Right atrium auricular region (tissue), 2 donors: ENCODE measurements at regions not wholly inside any gene's neighbourhood (a gene's known extent, or its start where the extent isn't known, plus 50 kb on each side); places are given as distances from the start of the nearest gene placed in this dataset.
"Not testable (repeated sequence)": the region's sequence is repeated elsewhere in the genome, so short reads cannot be mapped to it uniquely, and the experiment has no call there.

Experiments
- DNase-seq: peaks from one replicate; pipeline ENCODE4 v3.0.0-alpha.2; 2019; ENCODE audit warnings: low spot score
- H3K27ac ChIP-seq, 2 donors: fragments of 200-600 bp; sonication (generic); 1 replicate in 1 of 2; 2 replicates in 1 of 2; pipeline ENCODE4 v1.5.1; 2016 to 2019
- H3K27me3 ChIP-seq, 2 donors: fragments of 200-600 bp; sonication (generic); one replicate each; pipeline versions ENCODE4 v1.5.1 to v1.6.0; 2017 to 2019
- H3K36me3 ChIP-seq: fragments of 200-600 bp; sonication (generic); one replicate; pipeline ENCODE4 v1.5.1; 2016
- H3K4me1 ChIP-seq, 2 donors: fragments of 200-600 bp; sonication (generic); one replicate each; pipeline versions ENCODE4 v1.5.1 to v1.6.0; 2017 to 2019
- H3K4me3 ChIP-seq, 2 donors: fragments of 200-600 bp; sonication (generic); 1 replicate in 1 of 2; 2 replicates in 1 of 2; pipeline ENCODE4 v1.5.1; 2017 to 2019; ENCODE audit warnings: mild to moderate bottlenecking in 1 of 2, moderate library complexity in 1 of 2
- H3K9me3 ChIP-seq, 2 donors: fragments of 200-600 bp; sonication (generic); one replicate each; pipeline ENCODE4 v1.5.1; 2019
- TF ChIP-seq, protein P1 (sequence below), 2 donors: fragments of 200-600 bp; sonication (generic); IDR thresholded peaks; one replicate each; pipeline ENCODE4 v1.5.1; 2019; ENCODE audit warnings: antibody characterized with exemption in 2 of 2

DNA sequence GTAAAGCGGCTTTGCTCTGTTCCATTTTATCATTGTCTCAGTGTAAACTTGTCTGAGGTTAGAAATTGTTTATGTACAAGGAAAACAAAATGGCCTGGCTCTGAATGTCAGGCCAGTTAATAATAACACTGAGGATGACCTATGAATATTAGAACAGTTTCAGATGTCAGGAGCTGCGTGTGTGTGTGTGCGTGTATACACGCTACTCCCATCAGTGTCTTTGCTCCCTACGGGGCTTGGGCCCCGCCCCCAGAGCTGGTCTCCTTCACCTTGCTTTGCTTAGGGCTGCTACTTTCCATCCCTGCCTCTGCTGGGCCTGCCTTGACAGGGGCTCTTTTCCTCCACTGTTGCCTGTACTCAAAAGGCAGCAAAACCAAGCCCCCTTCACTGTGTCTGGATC, 142.3 kb upstream of the BET1 start:
- no peaks in the 10 kb centered on the region for H3K4me1 ChIP-seq
- no peak for DNase-seq
- TF ChIP-seq, protein P1, sequence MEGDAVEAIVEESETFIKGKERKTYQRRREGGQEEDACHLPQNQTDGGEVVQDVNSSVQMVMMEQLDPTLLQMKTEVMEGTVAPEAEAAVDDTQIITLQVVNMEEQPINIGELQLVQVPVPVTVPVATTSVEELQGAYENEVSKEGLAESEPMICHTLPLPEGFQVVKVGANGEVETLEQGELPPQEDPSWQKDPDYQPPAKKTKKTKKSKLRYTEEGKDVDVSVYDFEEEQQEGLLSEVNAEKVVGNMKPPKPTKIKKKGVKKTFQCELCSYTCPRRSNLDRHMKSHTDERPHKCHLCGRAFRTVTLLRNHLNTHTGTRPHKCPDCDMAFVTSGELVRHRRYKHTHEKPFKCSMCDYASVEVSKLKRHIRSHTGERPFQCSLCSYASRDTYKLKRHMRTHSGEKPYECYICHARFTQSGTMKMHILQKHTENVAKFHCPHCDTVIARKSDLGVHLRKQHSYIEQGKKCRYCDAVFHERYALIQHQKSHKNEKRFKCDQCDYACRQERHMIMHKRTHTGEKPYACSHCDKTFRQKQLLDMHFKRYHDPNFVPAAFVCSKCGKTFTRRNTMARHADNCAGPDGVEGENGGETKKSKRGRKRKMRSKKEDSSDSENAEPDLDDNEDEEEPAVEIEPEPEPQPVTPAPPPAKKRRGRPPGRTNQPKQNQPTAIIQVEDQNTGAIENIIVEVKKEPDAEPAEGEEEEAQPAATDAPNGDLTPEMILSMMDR (IDR thresholded peaks at IDR 0.05) = no peak

DNA sequence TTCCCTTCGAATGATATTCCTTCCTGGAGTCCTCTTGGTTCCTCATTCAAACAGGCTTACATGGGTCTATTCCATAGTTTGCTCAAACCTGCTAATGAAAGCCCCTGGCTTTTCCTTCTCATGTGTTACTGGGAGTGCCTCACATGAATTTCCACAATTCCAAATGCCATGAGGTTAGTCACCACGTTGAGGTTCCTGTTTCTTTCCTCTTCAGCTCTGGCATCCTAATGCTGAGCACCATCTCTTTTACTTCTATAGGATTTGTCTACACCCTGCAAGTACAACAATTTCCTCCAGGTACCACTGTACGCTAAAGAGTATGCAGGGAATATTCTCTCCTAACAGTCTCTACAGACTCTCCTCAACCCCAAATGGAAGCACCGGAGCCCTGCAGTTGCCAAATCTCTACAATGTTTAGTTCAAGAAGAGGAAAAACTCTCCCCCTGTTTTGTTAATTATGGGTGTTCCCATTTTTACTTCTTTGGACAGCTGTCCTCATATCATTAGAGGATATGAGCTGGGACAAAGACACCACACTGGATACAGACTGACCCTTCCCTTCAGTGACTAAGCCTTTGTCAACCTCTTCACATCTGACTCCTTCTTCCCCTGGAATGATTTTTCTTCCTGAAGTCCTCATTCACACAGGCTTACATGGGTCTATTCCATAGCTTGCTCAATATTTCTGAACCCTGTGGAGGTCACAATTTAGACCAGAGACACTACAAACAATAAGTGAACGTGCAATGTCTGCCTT, 145.8 kb upstream of the BET1 start:
- Histone ChIP-seq H3K27ac (no peak overlapping the region), H3K4me3 (no peak overlapping the region), H3K4me1 (no peaks in the 10 kb centered on the region), H3K9me3 (no peaks in the 10 kb centered on the region), H3K27me3 (no peaks in the 10 kb centered on the region), H3K36me3 (no peaks in the 10 kb centered on the region)
- TF ChIP-seq, protein P1 (IDR thresholded peaks at IDR 0.05) = no peak
- no peak for DNase-seq

More for the DNA sequence above, 142.3 kb upstream of the BET1 start:
- no peak overlapping the region for H3K27ac ChIP-seq
- no peaks in the 10 kb centered on the region for H3K9me3 ChIP-seq
- H3K27me3 ChIP-seq = no peaks in the 10 kb centered on the region
- H3K4me3 ChIP-seq = no peak overlapping the region
- H3K36me3 ChIP-seq = no peaks in the 10 kb centered on the region

DNA sequence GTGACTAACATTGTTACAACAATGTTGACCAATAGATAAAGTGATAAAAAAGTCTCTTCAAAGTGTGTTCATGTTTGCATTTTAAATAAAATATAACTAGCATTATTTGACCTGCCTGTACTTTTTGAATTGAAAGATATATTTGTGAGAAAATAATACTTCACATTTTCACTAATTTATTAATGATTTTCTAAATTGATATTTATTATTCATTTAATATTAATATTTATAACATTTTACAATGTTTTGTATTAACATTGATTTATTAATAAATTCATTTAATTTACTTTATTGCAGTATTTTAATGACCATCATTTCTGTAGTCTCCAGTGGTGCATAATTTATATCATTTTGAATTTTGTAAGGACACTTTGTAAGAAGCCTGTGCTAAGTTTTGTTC, 150.0 kb upstream of the BET1 start:
- H3K36me3 ChIP-seq = no peaks in the 10 kb centered on the region
- H3K4me3 ChIP-seq = no peak overlapping the region
- H3K9me3 ChIP-seq = no peaks in the 10 kb centered on the region
- no peak overlapping the region for H3K27ac ChIP-seq
- no peak for DNase-seq
- TF ChIP-seq, protein P1 (IDR thresholded peaks at IDR 0.05) = no peak
- no peaks in the 10 kb centered on the region for H3K27me3 ChIP-seq
- no peaks in the 10 kb centered on the region for H3K4me1 ChIP-seq

DNA sequence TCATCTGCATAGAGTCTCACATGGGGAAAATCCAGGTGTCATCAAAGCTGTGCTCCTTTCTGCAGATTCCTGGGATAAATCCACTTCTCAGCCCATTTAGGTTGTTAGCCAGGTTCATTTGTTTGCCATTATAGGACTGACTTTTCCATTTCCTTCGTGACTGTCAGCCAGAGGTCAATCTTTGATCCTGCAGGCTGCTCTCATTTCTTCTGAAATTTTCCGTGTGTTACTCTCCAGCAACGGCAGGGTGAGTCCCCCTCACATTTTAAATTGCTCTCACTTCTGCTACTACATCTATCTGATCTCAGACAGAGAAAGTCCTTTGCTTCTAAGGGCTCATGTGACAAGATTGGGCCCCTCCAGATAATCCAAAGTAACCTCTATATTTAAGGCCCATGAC, 150.7 kb upstream of the BET1 start:
- H3K36me3 ChIP-seq = no peaks in the 10 kb centered on the region
- TF ChIP-seq, protein P1 (IDR thresholded peaks at IDR 0.05) = no peak
- no peak overlapping the region for H3K27ac ChIP-seq
- H3K4me1 ChIP-seq = no peaks in the 10 kb centered on the region
- no peak for DNase-seq
- H3K4me3 ChIP-seq = no peak overlapping the region
- no peaks in the 10 kb centered on the region for H3K9me3 ChIP-seq
- no peaks in the 10 kb centered on the region for H3K27me3 ChIP-seq

DNA sequence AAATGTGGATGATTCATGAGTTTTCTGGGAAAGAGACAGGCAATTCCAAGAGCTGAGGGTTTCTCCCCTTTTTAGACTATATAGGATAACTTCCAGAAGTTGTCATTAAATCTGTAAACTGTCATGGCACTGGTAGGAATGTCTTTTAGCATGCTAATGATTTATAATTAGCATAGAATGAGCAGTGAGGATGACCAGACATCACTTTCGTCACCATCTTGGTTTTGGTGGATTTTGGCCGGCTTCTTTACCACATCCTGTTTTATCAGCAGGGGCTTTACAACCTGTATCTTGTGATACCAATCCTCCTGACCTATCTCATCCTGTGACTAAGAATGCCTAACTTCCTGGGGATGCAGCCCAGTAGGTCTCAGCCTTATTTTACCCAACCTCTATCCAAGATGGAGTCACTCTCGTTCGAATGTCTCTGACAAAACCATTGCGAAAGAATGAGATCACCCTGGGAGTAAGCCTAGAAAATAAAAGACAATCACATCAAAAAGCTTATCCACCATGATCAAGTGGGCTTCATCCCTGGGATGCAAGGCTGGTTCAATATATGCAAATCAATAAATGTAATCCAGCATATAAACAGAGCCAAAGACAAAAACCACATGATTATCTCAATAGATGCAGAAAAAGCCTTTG, 153.6 kb upstream of the BET1 start:
- DNase-seq, H3K36me3 ChIP-seq: not testable (repeated sequence)

DNA sequence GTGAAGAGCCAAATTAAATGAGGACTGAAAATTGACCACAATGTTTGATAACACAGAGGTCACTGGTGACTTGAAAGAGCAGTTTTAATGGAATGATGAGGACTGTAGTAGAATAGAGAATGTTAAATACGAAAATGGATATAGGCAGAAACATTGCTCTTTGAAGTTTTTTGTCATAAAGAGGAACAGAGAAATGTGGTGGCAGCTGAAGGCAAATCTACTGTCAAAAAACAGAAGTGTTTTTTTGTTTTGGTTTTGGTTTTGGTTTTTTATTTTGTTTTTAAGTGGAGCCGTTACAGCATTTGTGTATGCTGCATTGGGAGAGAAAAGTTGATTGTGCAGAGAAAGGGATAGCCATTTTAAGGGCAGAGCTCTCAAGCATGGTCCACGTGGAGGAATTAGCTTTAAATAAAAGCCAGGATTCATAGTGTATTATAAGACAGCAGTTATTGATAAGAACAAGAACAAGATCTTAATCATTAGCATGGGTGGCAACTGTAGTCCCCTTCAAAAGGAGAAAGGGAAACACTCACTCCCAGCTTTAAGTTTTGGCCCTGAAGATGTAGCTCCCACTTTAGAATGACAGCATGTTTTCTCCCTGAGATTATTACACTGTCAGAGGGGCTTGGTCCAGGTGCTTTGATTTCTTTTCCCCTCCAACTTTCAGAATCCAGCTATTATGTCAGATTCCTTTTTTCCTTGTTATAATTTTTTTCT, 156.7 kb upstream of the BET1 start:
- no peak for DNase-seq
- TF ChIP-seq, protein P1 (IDR thresholded peaks at IDR 0.05) = no peak
- Histone ChIP-seq H3K9me3 (no peaks in the 10 kb centered on the region), H3K36me3 (no peaks in the 10 kb centered on the region), H3K4me3 (no peak overlapping the region), H3K4me1 (no peaks in the 10 kb centered on the region), H3K27me3 (no peaks in the 10 kb centered on the region), H3K27ac (no peak overlapping the region)

More for the DNA sequence above, 153.6 kb upstream of the BET1 start:
- not testable (repeated sequence) for H3K27me3 ChIP-seq, H3K4me1 ChIP-seq, H3K9me3 ChIP-seq, H3K4me3 ChIP-seq, H3K27ac ChIP-seq
